Nephron (organoid): ENCODE measurements at regions not wholly inside any gene's neighbourhood (a gene's known extent, or its start where the extent isn't known, plus 50 kb on each side); places are given as distances from the start of the nearest gene placed in this dataset.

Source experiments
- H3K27ac Mint-ChIP-seq, 3 experiments: 2 replicates each; pipeline ENCODE4 v1.8.0; 2020; ENCODE audit warnings: mixed read lengths in 3 of 3, mild to moderate bottlenecking in 2 of 3, moderate library complexity in 1 of 3
- H3K27me3 Mint-ChIP-seq: 2 replicates; pipeline ENCODE4 v1.8.0; 2021; ENCODE audit warnings: low read depth, mild to moderate bottlenecking, moderate library complexity, mixed read lengths
- H3K36me3 Mint-ChIP-seq: 2 replicates; pipeline ENCODE4 v1.8.0; 2020; ENCODE audit warnings: low read depth, mixed read lengths
- H3K4me1 Mint-ChIP-seq: 2 replicates; pipeline ENCODE4 v1.8.0; 2020; ENCODE audit warnings: mixed read lengths
- H3K4me3 Mint-ChIP-seq, 3 experiments: 2 replicates each; pipeline ENCODE4 v1.8.0; 2020; ENCODE audit warnings: mild to moderate bottlenecking in 3 of 3, mixed read lengths in 3 of 3, moderate library complexity in 2 of 3
- H3K9me3 Mint-ChIP-seq: 2 replicates; pipeline ENCODE4 v1.8.0; 2020; ENCODE audit warnings: mixed read lengths
- CTCF ChIP-seq, 3 experiments: fragments of 200-600 bp; sonication (generic); IDR thresholded peaks; one replicate each; pipeline ENCODE4 v1.5.0; 2021; ENCODE audit warnings: antibody characterized with exemption in 3 of 3; ENCODE audit not compliant: unreplicated experiment in 3 of 3

- H3K4me1 Mint-ChIP-seq = peaks cover 55% of the 10 kb centered on the region
- H3K27ac Mint-ChIP-seq = peak overlapping the region; percentile 23 to 74 (median 46)
- no peaks in the 10 kb centered on the region for H3K27me3 Mint-ChIP-seq
- TF ChIP-seq CTCF (IDR thresholded peaks at IDR 0.05; ENCODE audit: unreplicated experiment in 3 of 3) = no peak
- H3K4me3 Mint-ChIP-seq = no peak overlapping the region
- no peaks in the 10 kb centered on the region for H3K9me3 Mint-ChIP-seq
- H3K36me3 Mint-ChIP-seq = no peaks in the 10 kb centered on the region
Measured at GRCh38 chr2:136057023-136057801, 60.7 kb downstream of the CXCR4 start.

- Mint-ChIP-seq H3K27me3 (peaks cover 4% of the 10 kb centered on the region), H3K4me1 (peaks cover 54% of the 10 kb centered on the region), H3K36me3 (no peaks in the 10 kb centered on the region), H3K9me3 (no peaks in the 10 kb centered on the region), H3K27ac (peak overlapping the region in 2 of 3 experiments; percentile 20 to 61), H3K4me3 (no peak overlapping the region)
- no peak for TF ChIP-seq CTCF (IDR thresholded peaks at IDR 0.05; ENCODE audit: unreplicated experiment in 3 of 3)
Measured at GRCh38 chr2:136055929-136056688, 61.8 kb downstream of the CXCR4 start.

GRCh38 chr2:136054856-136055255 lies 63.1 kb downstream of the CXCR4 start:
- Mint-ChIP-seq H3K36me3 (no peaks in the 10 kb centered on the region), H3K27me3 (peaks cover 4% of the 10 kb centered on the region), H3K9me3 (no peaks in the 10 kb centered on the region), H3K4me1 (peaks cover 45% of the 10 kb centered on the region), H3K27ac (no peak overlapping the region), H3K4me3 (no peak overlapping the region)
- TF ChIP-seq CTCF (IDR thresholded peaks at IDR 0.05; ENCODE audit: unreplicated experiment in 3 of 3) = no peak

GRCh38 chr2:136052369-136053362 lies 65.3 kb downstream of the CXCR4 start:
- H3K27ac Mint-ChIP-seq = peak overlapping the region in 1 of 3 experiments; percentile 47
- peaks cover 4% of the 10 kb centered on the region for H3K27me3 Mint-ChIP-seq
- H3K4me1 Mint-ChIP-seq = peaks cover 31% of the 10 kb centered on the region
- no peaks in the 10 kb centered on the region for H3K9me3 Mint-ChIP-seq
- no peak for TF ChIP-seq CTCF (IDR thresholded peaks at IDR 0.05; ENCODE audit: unreplicated experiment in 3 of 3)
- no peaks in the 10 kb centered on the region for H3K36me3 Mint-ChIP-seq
- no peak overlapping the region for H3K4me3 Mint-ChIP-seq

GRCh38 chr2:136051725-136052048 lies 66.3 kb upstream of the DARS1 start:
- no peak overlapping the region for H3K4me3 Mint-ChIP-seq
- H3K4me1 Mint-ChIP-seq = peaks cover 32% of the 10 kb centered on the region
- peak overlapping the region in 1 of 3 experiments; percentile 47 for H3K27ac Mint-ChIP-seq
- no peak for TF ChIP-seq CTCF (IDR thresholded peaks at IDR 0.05; ENCODE audit: unreplicated experiment in 3 of 3)
- peaks cover 4% of the 10 kb centered on the region for H3K27me3 Mint-ChIP-seq
- H3K9me3 Mint-ChIP-seq = peaks cover 2% of the 10 kb centered on the region
- H3K36me3 Mint-ChIP-seq = no peaks in the 10 kb centered on the region
